ENCODE measurements at regions not wholly inside any gene's neighbourhood (a gene's known extent, or its start where the extent isn't known, plus 50 kb on each side); places are given as distances from the start of the nearest gene placed in this dataset.

- H3K27ac ChIP-seq, result no peak overlapping the region
- TF ChIP-seq ZFX (IDR thresholded peaks at IDR 0.05), result no peak
- TF ChIP-seq CTCF (conservative IDR thresholded peaks at IDR 0.05), result no peak
Measured at GRCh38 chr2:111633643-111634042, 250.3 kb downstream of the ANAPC1 start.

GRCh38 chr2:111634050-111634794, 249.8 kb downstream of the ANAPC1 start:
- TF ChIP-seq CTCF (conservative IDR thresholded peaks at IDR 0.05), result no peak
- TF ChIP-seq ZFX (IDR thresholded peaks at IDR 0.05), result no peak
- H3K27ac ChIP-seq, result no peak overlapping the region

GRCh38 chr2:111634995-111635538, 248.9 kb downstream of the ANAPC1 start:
- TF ChIP-seq ZFX (IDR thresholded peaks at IDR 0.05) (no peak), CTCF (conservative IDR thresholded peaks at IDR 0.05) (no peak)
- H3K27ac ChIP-seq, result no peak overlapping the region

- TF ChIP-seq ZFX (IDR thresholded peaks at IDR 0.05) (no peak), CTCF (conservative IDR thresholded peaks at IDR 0.05) (no peak)
- H3K27ac ChIP-seq, result no peak overlapping the region
Measured at GRCh38 chr2:111636905-111637304, 247.1 kb downstream of the ANAPC1 start.

- no peak for TF ChIP-seq ZFX (IDR thresholded peaks at IDR 0.05)
- TF ChIP-seq CTCF (conservative IDR thresholded peaks at IDR 0.05), result no peak
- H3K27ac ChIP-seq, result no peak overlapping the region
Measured at GRCh38 chr2:111638274-111638877, 245.6 kb downstream of the ANAPC1 start.

- TF ChIP-seq ZFX (IDR thresholded peaks at IDR 0.05) (no peak), CTCF (conservative IDR thresholded peaks at IDR 0.05) (no peak)
- no peak overlapping the region for H3K27ac ChIP-seq
Measured at GRCh38 chr2:111640480-111640879, 243.5 kb downstream of the ANAPC1 start.

- no peak overlapping the region for H3K27ac ChIP-seq
- no peak for TF ChIP-seq ZFX (IDR thresholded peaks at IDR 0.05)
- TF ChIP-seq CTCF (conservative IDR thresholded peaks at IDR 0.05), result no peak
Measured at GRCh38 chr2:111642586-111643327, 241.2 kb downstream of the ANAPC1 start.
